Right cardiac atrium (tissue), 5 donors: ENCODE measurements at regions not wholly inside any gene's neighbourhood (a gene's known extent, or its start where the extent isn't known, plus 50 kb on each side); places are given as distances from the start of the nearest gene placed in this dataset.

Experiments
- ATAC-seq, 2 donors: fragments of 200-7000 bp; cut with Tn5 transposase; one replicate each; pipeline versions ENCODE4 v1.8.0 to v1.9.1; 2020; ENCODE audit warnings: moderate library complexity in 2 of 2, mild to moderate bottlenecking in 1 of 2
- DNase-seq, 3 donors: peaks; one replicate each; pipeline ENCODE4 v3.0.0-alpha.2; 2020
- H3K27ac ChIP-seq: one replicate; pipeline ENCODE4 v1.5.1; 2013; ENCODE audit warnings: mild to moderate bottlenecking, low read length, control low read depth, moderate library complexity
- H3K27me3 ChIP-seq: one replicate; pipeline ENCODE4 v1.6.1; 2013; ENCODE audit not compliant: control insufficient read depth, insufficient read depth
- H3K4me1 ChIP-seq: one replicate; pipeline ENCODE4 v1.6.1; 2013; ENCODE audit warnings: low read length; ENCODE audit not compliant: control insufficient read depth, insufficient read depth
- H3K4me3 ChIP-seq: one replicate; pipeline ENCODE4 v1.5.1; 2013; ENCODE audit warnings: low read length, control low read depth
- H3K9me3 ChIP-seq: one replicate; pipeline ENCODE4 v1.6.1; 2013; ENCODE audit warnings: low read length; ENCODE audit not compliant: control insufficient read depth
- WGBS: extraction: QIAGEN DNeasy Blood & Tissue Kit; methylation state at CpG from one replicate; pipeline ENCODE4 v1.1.7; 2013; 5-methylcytosine and 5-hydroxymethylcytosine counted together
- intact Hi-C, 4 donors: fragments of 100-400 bp; cut with DNase I; formaldehyde crosslinking; loops; one replicate each; pipeline versions ENCODE4 v1.11.0 to v1.14.0; 2022 to 2023
- donor health status: healthy with polysubstance abuse.
- donor health status: DM: no; HTN: yes; CAD: no.
- donor health status: DM: no; HTN: no; CAD: no.
- donor health status: DM: no; HTN: yes; CAD: no; lungs with severe emphysema.
- donor health status: DM: yes; HTN: yes; CAD: no.

GRCh38 chr19:29432677-29433076 is 93.1 kb upstream of the VSTM2B start:
- Histone ChIP-seq H3K27ac (no peak overlapping the region), H3K4me3 (no peak overlapping the region), H3K9me3 (no peaks in the 10 kb centered on the region), H3K27me3 (no peaks in the 10 kb centered on the region), H3K4me1 (no peaks in the 10 kb centered on the region)
- intact Hi-C loops = no loop called here
- ATAC-seq = peak in 1 of 2 donors; percentile 10
- no peak for DNase-seq
- 74% methylated on average over 5 of the region's 5 CpGs for WGBS

- Histone ChIP-seq H3K27me3 (no peaks in the 10 kb centered on the region), H3K4me1 (no peaks in the 10 kb centered on the region), H3K9me3 (no peaks in the 10 kb centered on the region), H3K4me3 (no peak overlapping the region), H3K27ac (no peak overlapping the region)
- WGBS = 84% methylated on average over 11 of the region's 11 CpGs
- ATAC-seq (no peak), DNase-seq (no peak)
- intact Hi-C loops = no loop called here
Measured at GRCh38 chr19:29436591-29437103, 89.1 kb upstream of the VSTM2B start.

- Histone ChIP-seq H3K4me1 (no peaks in the 10 kb centered on the region), H3K9me3 (no peaks in the 10 kb centered on the region), H3K27ac (no peak overlapping the region), H3K4me3 (no peak overlapping the region), H3K27me3 (no peaks in the 10 kb centered on the region)
- DNase-seq = no peak
- intact Hi-C loops = no loop called here
- ATAC-seq = no peak
Measured at GRCh38 chr19:29439021-29439420, 86.8 kb upstream of the VSTM2B start.

- ATAC-seq (no peak), DNase-seq (peak in 1 of 3 donors; percentile 35)
- H3K4me3 ChIP-seq = no peak overlapping the region
- H3K27ac ChIP-seq = no peak overlapping the region
- no peaks in the 10 kb centered on the region for H3K4me1 ChIP-seq
- no peaks in the 10 kb centered on the region for H3K9me3 ChIP-seq
- H3K27me3 ChIP-seq = no peaks in the 10 kb centered on the region
- 91% methylated on average over 34 of the region's 34 CpGs for WGBS
- intact Hi-C loops = no loop called here
Measured at GRCh38 chr19:29439688-29440550, 85.9 kb upstream of the VSTM2B start.

- H3K9me3 ChIP-seq = no peaks in the 10 kb centered on the region
- WGBS = 80% methylated on average over 7 of the region's 7 CpGs
- H3K27ac ChIP-seq = no peak overlapping the region
- DNase-seq (no peak), ATAC-seq (no peak)
- H3K4me3 ChIP-seq = no peak overlapping the region
- no peaks in the 10 kb centered on the region for H3K4me1 ChIP-seq
- intact Hi-C loops = no loop called here
- no peaks in the 10 kb centered on the region for H3K27me3 ChIP-seq
Measured at GRCh38 chr19:29442094-29442493, 83.7 kb upstream of the VSTM2B start.

GRCh38 chr19:29442910-29443309 is 82.9 kb upstream of the VSTM2B start:
- intact Hi-C loops = no loop called here
- 63% methylated on average over 5 of the region's 5 CpGs for WGBS
- no peak overlapping the region for H3K4me3 ChIP-seq
- ATAC-seq = no peak
- no peak for DNase-seq
- no peak overlapping the region for H3K27ac ChIP-seq
- H3K9me3 ChIP-seq = no peaks in the 10 kb centered on the region
- no peaks in the 10 kb centered on the region for H3K4me1 ChIP-seq
- H3K27me3 ChIP-seq = no peaks in the 10 kb centered on the region

GRCh38 chr19:29445246-29445645 is 80.5 kb upstream of the VSTM2B start:
- Histone ChIP-seq H3K27me3 (no peaks in the 10 kb centered on the region), H3K9me3 (no peaks in the 10 kb centered on the region), H3K27ac (no peak overlapping the region), H3K4me1 (no peaks in the 10 kb centered on the region), H3K4me3 (no peak overlapping the region)
- 64% methylated on average over 4 of the region's 4 CpGs for WGBS
- DNase-seq = no peak
- no peak for ATAC-seq
- intact Hi-C loops = no loop called here

- intact Hi-C loops = no loop called here
- Histone ChIP-seq H3K27me3 (no peaks in the 10 kb centered on the region), H3K4me3 (no peak overlapping the region), H3K27ac (no peak overlapping the region), H3K4me1 (no peaks in the 10 kb centered on the region), H3K9me3 (no peaks in the 10 kb centered on the region)
- DNase-seq (no peak), ATAC-seq (no peak)
- 55% methylated on average over 4 of the region's 4 CpGs for WGBS
Measured at GRCh38 chr19:29446361-29446760, 79.4 kb upstream of the VSTM2B start.

- H3K4me1 ChIP-seq = no peaks in the 10 kb centered on the region
- no peak overlapping the region for H3K27ac ChIP-seq
- DNase-seq (no peak), ATAC-seq (no peak)
- WGBS = 92% methylated on average over 8 of the region's 8 CpGs
- H3K27me3 ChIP-seq = no peaks in the 10 kb centered on the region
- H3K4me3 ChIP-seq = no peak overlapping the region
- H3K9me3 ChIP-seq = no peaks in the 10 kb centered on the region
- intact Hi-C loops = no loop called here
Measured at GRCh38 chr19:29448046-29448445, 77.7 kb upstream of the VSTM2B start.

- DNase-seq = no peak
Measured at GRCh38 chr19:29449371-29449770, 76.4 kb upstream of the VSTM2B start.

GRCh38 chr19:29450306-29450705 is 75.5 kb upstream of the VSTM2B start:
- WGBS = 74% methylated on average over 4 of the region's 4 CpGs
- intact Hi-C loops = no loop called here
- Histone ChIP-seq H3K9me3 (no peaks in the 10 kb centered on the region), H3K4me1 (no peaks in the 10 kb centered on the region), H3K27me3 (no peaks in the 10 kb centered on the region), H3K27ac (no peak overlapping the region), H3K4me3 (no peak overlapping the region)
- no peak for ATAC-seq
- no peak for DNase-seq

More at GRCh38 chr19:29449371-29449770, 76.4 kb upstream of the VSTM2B start:
- WGBS = 87% methylated on average over 5 of the region's 5 CpGs
- H3K27ac ChIP-seq = no peak overlapping the region
- intact Hi-C loops = no loop called here
- H3K4me3 ChIP-seq = no peak overlapping the region
- no peaks in the 10 kb centered on the region for H3K9me3 ChIP-seq
- H3K4me1 ChIP-seq = no peaks in the 10 kb centered on the region
- ATAC-seq = no peak
- H3K27me3 ChIP-seq = no peaks in the 10 kb centered on the region
